HepG2 (cell line): ENCODE measurements at regions not wholly inside any gene's neighbourhood (a gene's known extent, or its start where the extent isn't known, plus 50 kb on each side); places are given as distances from the start of the nearest gene placed in this dataset.
"Not testable (repeated sequence)": the region's sequence is repeated elsewhere in the genome, so short reads cannot be mapped to it uniquely, and the experiment has no call there.

Experiments
- ATF2 ChIP-seq: sonication (generic); formaldehyde crosslinking; IDR thresholded peaks from 2 replicates; pipeline ENCODE4 v1.4.0; 2020; ENCODE audit warnings: missing genetic modification reagents
- EZH2 ChIP-seq: conservative IDR thresholded peaks from 2 replicates; pipeline ENCODE4 v1.6.1; 2012; ENCODE audit warnings: mild to moderate bottlenecking, low read depth, low read length, moderate library complexity
- PAXIP1 ChIP-seq: sonication (generic); formaldehyde crosslinking; conservative IDR thresholded peaks from 2 replicates; pipeline ENCODE4 v1.4.0; 2020; ENCODE audit warnings: mild to moderate bottlenecking, missing genetic modification reagents, moderate library complexity
- PHF21A ChIP-seq: sonication (generic); formaldehyde crosslinking; IDR thresholded peaks from 2 replicates; pipeline ENCODE4 v1.5.0; 2020; ENCODE audit warnings: mild to moderate bottlenecking, missing genetic modification reagents
- POLR2A ChIP-seq, 2 experiments: IDR thresholded peaks; 2 replicates each; pipeline ENCODE4 v1.6.1; 2011; ENCODE audit warnings: low read depth in 2 of 2, low read length in 2 of 2, mild to moderate bottlenecking in 1 of 2, moderate library complexity in 1 of 2; ENCODE audit not compliant: insufficient read depth in 1 of 2
- RFXANK ChIP-seq: IDR thresholded peaks from 2 replicates; pipeline ENCODE4 v1.6.1; 2016
- SP1 ChIP-seq, 2 experiments: fragments of 450-650 bp in 1 of 2; sonication (generic) in 1 of 2; formaldehyde crosslinking in 1 of 2; IDR thresholded peaks; 2 replicates each; pipeline versions ENCODE4 v1.4.0 to v1.6.1; 2016 to 2020; ENCODE audit warnings: missing genetic modification reagents in 1 of 2
- ZC3H4 ChIP-seq: sonication (generic); formaldehyde crosslinking; IDR thresholded peaks from 2 replicates; pipeline ENCODE4 v1.4.0; 2020; ENCODE audit warnings: missing genetic modification reagents, borderline replicate concordance
- ZKSCAN8 ChIP-seq: IDR thresholded peaks from 2 replicates; pipeline ENCODE4 v1.6.1; 2016; ENCODE audit warnings: borderline replicate concordance, missing genetic modification reagents, missing compliant biosample characterization
- ZNF468 ChIP-seq: sonication (generic); formaldehyde crosslinking; IDR thresholded peaks from 2 replicates; pipeline ENCODE4 v1.8.0; 2022; ENCODE audit warnings: mild to moderate bottlenecking, moderate library complexity, missing genetic modification reagents
- ZNF563 ChIP-seq: sonication (generic); formaldehyde crosslinking; IDR thresholded peaks from 2 replicates; pipeline ENCODE4 v1.8.0; 2022; ENCODE audit warnings: mild to moderate bottlenecking, moderate library complexity, missing genetic modification reagents
- ZNF616 ChIP-seq: sonication (generic); formaldehyde crosslinking; IDR thresholded peaks from 2 replicates; pipeline ENCODE4 v1.5.0; 2020; ENCODE audit warnings: low read depth, mild to moderate bottlenecking, missing genetic modification reagents
- ZNF660 ChIP-seq: sonication (generic); formaldehyde crosslinking; IDR thresholded peaks from 2 replicates; pipeline ENCODE4 v1.5.1; 2020; ENCODE audit warnings: mild to moderate bottlenecking, low read depth, missing genetic modification reagents, borderline replicate concordance

- TF ChIP-seq ZC3H4 (CRISPR knock-in tag); ZNF660; PAXIP1 (CRISPR knock-in tag); POLR2A (IDR thresholded peaks at IDR 0.05; ENCODE audit: insufficient read depth in 1 of 2, low read depth in 2 of 2, low read length in 2 of 2); EZH2; ZNF468 (CRISPR knock-in tag); ZNF616 (CRISPR knock-in tag); ZNF563; PHF21A (CRISPR knock-in tag); SP1 (IDR thresholded peaks at IDR 0.05); SP1 (CRISPR knock-in tag; IDR thresholded peaks at IDR 0.05); ATF2 (CRISPR knock-in tag); ZKSCAN8; RFXANK (CRISPR knock-in tag): not testable (repeated sequence)
Observed at GRCh38 chr5:102688581-102689342, 66.3 kb upstream of the PAM start.
